Suprapubic skin (tissue), 4 donors: ENCODE measurements at regions not wholly inside any gene's neighbourhood (a gene's known extent, or its start where the extent isn't known, plus 50 kb on each side); places are given as distances from the start of the nearest gene placed in this dataset.

Experiments
- EP300 ChIP-seq: sonication (generic); formaldehyde crosslinking; IDR thresholded peaks from one replicate; pipeline ENCODE4 v1.6.1; 2017; ENCODE audit warnings: antibody characterized with exemption
- POLR2AphosphoS5 ChIP-seq, 3 donors: sonication (generic); formaldehyde crosslinking; IDR thresholded peaks; one replicate each; pipeline ENCODE4 v1.6.1; 2017; ENCODE audit warnings: antibody characterized with exemption in 3 of 3
- TF ChIP-seq, protein P1 (sequence below), 2 donors: fragments of 200-600 bp in 1 of 2; fragments of 450-650 bp in 1 of 2; sonication (generic) in 1 of 2; IDR thresholded peaks; one replicate each; pipeline ENCODE4 v1.5.1; 2016 to 2019; ENCODE audit warnings: antibody characterized with exemption in 2 of 2, mild to moderate bottlenecking in 1 of 2, moderate library complexity in 1 of 2

- TF ChIP-seq, protein P1, sequence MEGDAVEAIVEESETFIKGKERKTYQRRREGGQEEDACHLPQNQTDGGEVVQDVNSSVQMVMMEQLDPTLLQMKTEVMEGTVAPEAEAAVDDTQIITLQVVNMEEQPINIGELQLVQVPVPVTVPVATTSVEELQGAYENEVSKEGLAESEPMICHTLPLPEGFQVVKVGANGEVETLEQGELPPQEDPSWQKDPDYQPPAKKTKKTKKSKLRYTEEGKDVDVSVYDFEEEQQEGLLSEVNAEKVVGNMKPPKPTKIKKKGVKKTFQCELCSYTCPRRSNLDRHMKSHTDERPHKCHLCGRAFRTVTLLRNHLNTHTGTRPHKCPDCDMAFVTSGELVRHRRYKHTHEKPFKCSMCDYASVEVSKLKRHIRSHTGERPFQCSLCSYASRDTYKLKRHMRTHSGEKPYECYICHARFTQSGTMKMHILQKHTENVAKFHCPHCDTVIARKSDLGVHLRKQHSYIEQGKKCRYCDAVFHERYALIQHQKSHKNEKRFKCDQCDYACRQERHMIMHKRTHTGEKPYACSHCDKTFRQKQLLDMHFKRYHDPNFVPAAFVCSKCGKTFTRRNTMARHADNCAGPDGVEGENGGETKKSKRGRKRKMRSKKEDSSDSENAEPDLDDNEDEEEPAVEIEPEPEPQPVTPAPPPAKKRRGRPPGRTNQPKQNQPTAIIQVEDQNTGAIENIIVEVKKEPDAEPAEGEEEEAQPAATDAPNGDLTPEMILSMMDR (IDR thresholded peaks at IDR 0.05) = no peak
- TF ChIP-seq POLR2AphosphoS5 (IDR thresholded peaks at IDR 0.05) = no peak
- no peak for TF ChIP-seq EP300
Measured at GRCh38 chr2:220163486-220163885, 536.1 kb downstream of the SLC4A3 start.
